ENCODE measurements at regions not wholly inside any gene's neighbourhood (a gene's known extent, or its start where the extent isn't known, plus 50 kb on each side); places are given as distances from the start of the nearest gene placed in this dataset.

GRCh38 chr4:136017556-136017955 is 1514.7 kb downstream of the PCDH18 start:
- TF ChIP-seq HIC1 (tag by site-specific recombination; IDR thresholded peaks at IDR 0.05) (no peak), CTCF (tag by site-specific recombination; IDR thresholded peaks at IDR 0.05) (no peak), ZNF302 (tag by site-specific recombination; IDR thresholded peaks at IDR 0.05; ENCODE audit: low read depth) (no peak), KLF17 (tag by site-specific recombination; IDR thresholded peaks at IDR 0.05) (no peak), ZNF510 (tag by site-specific recombination; IDR thresholded peaks at IDR 0.05; ENCODE audit: insufficient replicate concordance) (no peak), ZNF785 (tag by site-specific recombination; IDR thresholded peaks at IDR 0.05) (no peak), GLI4 (tag by site-specific recombination; IDR thresholded peaks at IDR 0.05) (no peak), ZNF362 (tag by site-specific recombination; IDR thresholded peaks at IDR 0.05) (no peak), ZXDB (tag by site-specific recombination; IDR thresholded peaks at IDR 0.05) (no peak), ZBTB11 (tag by site-specific recombination; conservative IDR thresholded peaks at IDR 0.05; ENCODE audit: low read depth) (no peak), ZNF391 (tag by site-specific recombination; IDR thresholded peaks at IDR 0.05; ENCODE audit: borderline replicate concordance, low read depth) (no peak), REST (tag by site-specific recombination; IDR thresholded peaks at IDR 0.05) (no peak)
